Endothelial cell of umbilical vein (primary cell): ENCODE measurements at regions not wholly inside any gene's neighbourhood (a gene's known extent, or its start where the extent isn't known, plus 50 kb on each side); places are given as distances from the start of the nearest gene placed in this dataset.

Source experiments
- BruUV-seq: library from RNA; stranded (reverse); fragments of 400-500 nt; replicated peaks from 2 replicates; lab custom pipeline; 2021; lab: Mats Ljungman, UMichigan
- CTCF ChIA-PET: fragments of 300-600, 350-600 bp; sonication (Branson Sonifier 250); formaldehyde crosslinking; loops from one replicate; lab custom pipeline; 2021; ENCODE audit warnings: antibody characterized with exemption, inconsistent platforms; lab: Charles Lee
- POLR2A ChIA-PET: fragments of 300-600, 350-600 bp; sonication (Branson Sonifier 250); formaldehyde crosslinking; loops from one replicate; lab custom pipeline; 2021; ENCODE audit warnings: antibody characterized with exemption, inconsistent platforms; lab: Charles Lee
- DNase-seq: peaks from one replicate; pipeline ENCODE4 v3.0.0-alpha.2; 2011; ENCODE audit warnings: low read depth, low spot score
- FAIRE-seq: peaks from 2 replicates; lab custom pipeline; 2011; peaks lifted over from hg19 to GRCh38; lab: Jason Lieb, UNC
- H2AFZ ChIP-seq: 2 replicates; pipeline ENCODE4 v1.6.0; 2012; ENCODE audit warnings: low read depth, low read length, control low read depth, inconsistent platforms
- H3K27ac ChIP-seq: 2 replicates; pipeline ENCODE4 v1.5.1; 2011; ENCODE audit warnings: low read depth, mild to moderate bottlenecking, control low read depth, low read length, moderate library complexity; ENCODE audit not compliant: insufficient read depth
- H3K27me3 ChIP-seq, 2 experiments: 2 replicates each; pipeline versions ENCODE4 v1.6.0 to v1.6.1; 2011; ENCODE audit warnings: low read length in 2 of 2, mixed read lengths in 1 of 2; ENCODE audit not compliant: control insufficient read depth in 2 of 2, insufficient read depth in 2 of 2
- H3K36me3 ChIP-seq, 2 experiments: 2 replicates in 1 of 2; 3 replicates in 1 of 2; pipeline ENCODE4 v1.5.1; 2011; ENCODE audit warnings: low read length in 2 of 2, mild to moderate bottlenecking in 1 of 2, moderate library complexity in 1 of 2; ENCODE audit not compliant: control insufficient read depth in 2 of 2, insufficient read depth in 2 of 2; ENCODE audit errors: extremely low read depth in 1 of 2
- H3K4me1 ChIP-seq: 3 replicates; pipeline ENCODE4 v1.5.1; 2011; ENCODE audit warnings: mild to moderate bottlenecking, low read length; ENCODE audit not compliant: control insufficient read depth, insufficient read depth; ENCODE audit errors: extremely low read depth
- H3K4me2 ChIP-seq: 2 replicates; pipeline ENCODE4 v1.6.1; 2011; ENCODE audit warnings: low read length, control low read depth, mixed read lengths; ENCODE audit not compliant: insufficient read depth
- H3K4me3 ChIP-seq, 3 experiments: fragments of 200-600 bp in 1 of 3; sonication (generic), shearing (Covaris generic) in 1 of 3; replicated peaks in 1 of 3; 2 replicates each; pipeline ENCODE4 v1.5.1; 2011 to 2016; ENCODE audit warnings: control low read depth in 3 of 3, low read length in 3 of 3, mild to moderate bottlenecking in 2 of 3, inconsistent platforms in 1 of 3, low read depth in 1 of 3, moderate library complexity in 1 of 3; ENCODE audit not compliant: insufficient read depth in 1 of 3
- H3K79me2 ChIP-seq: 2 replicates; pipeline ENCODE4 v1.6.0; 2012; ENCODE audit warnings: low read length, inconsistent platforms; ENCODE audit not compliant: control insufficient read depth, insufficient read depth
- H3K9ac ChIP-seq: replicated peaks from 2 replicates; pipeline ENCODE3; 2011; ENCODE audit warnings: low read length, control low read depth; ENCODE audit not compliant: insufficient read depth; ENCODE audit errors: extremely low read depth
- H3K9me1 ChIP-seq: replicated peaks from 3 replicates; pipeline ENCODE4 v1.6.0; 2011; ENCODE audit warnings: mild to moderate bottlenecking, low read length; ENCODE audit not compliant: control insufficient read depth, insufficient read depth; ENCODE audit errors: extremely low read depth
- H3K9me3 ChIP-seq: replicated peaks from 2 replicates; pipeline ENCODE4 v1.5.1; 2012; ENCODE audit warnings: low read length, inconsistent platforms; ENCODE audit not compliant: control insufficient read depth, insufficient read depth
- H4K20me1 ChIP-seq: replicated peaks from 2 replicates; pipeline ENCODE3; 2011; ENCODE audit warnings: mild to moderate bottlenecking, low read length; ENCODE audit not compliant: control insufficient read depth, insufficient read depth; ENCODE audit errors: extremely low read depth
- CTCF ChIP-seq, 2 donors: IDR thresholded peaks; 1 replicate in 1 of 2; 2 replicates in 1 of 2; pipeline ENCODE4 v1.5.1; 2011; ENCODE audit warnings: low read length in 2 of 2, mild to moderate bottlenecking in 2 of 2, moderate library complexity in 2 of 2, control low read depth in 1 of 2, inconsistent platforms in 1 of 2, low read depth in 1 of 2; ENCODE audit not compliant: insufficient read depth in 1 of 2; ENCODE audit errors: extremely low read depth in 1 of 2
- EZH2 ChIP-seq: IDR thresholded peaks from 2 replicates; pipeline ENCODE4 v1.6.1; 2012; ENCODE audit warnings: borderline replicate concordance, low read depth, mild to moderate bottlenecking, moderate library complexity, low read length, inconsistent platforms; ENCODE audit not compliant: severe bottlenecking
- FOS ChIP-seq: IDR thresholded peaks from 2 replicates; pipeline ENCODE4 v1.6.1; 2011; ENCODE audit warnings: mild to moderate bottlenecking, low read length, moderate library complexity, borderline replicate concordance; ENCODE audit not compliant: insufficient read depth
- GATA2 ChIP-seq: IDR thresholded peaks from 2 replicates; pipeline ENCODE4 v1.7.0; 2011; ENCODE audit warnings: low read depth, mild to moderate bottlenecking, moderate library complexity, mixed read lengths, low read length; ENCODE audit not compliant: insufficient read length, insufficient read depth
- JUN ChIP-seq: IDR thresholded peaks from 2 replicates; pipeline ENCODE4 v1.6.1; 2011; ENCODE audit warnings: borderline replicate concordance, low read depth; ENCODE audit not compliant: insufficient read length, insufficient read depth
- MAX ChIP-seq: IDR thresholded peaks from 2 replicates; pipeline ENCODE4 v1.6.1; 2011; ENCODE audit not compliant: insufficient read depth, insufficient read length
- MYC ChIP-seq: IDR thresholded peaks from one replicate; pipeline ENCODE4 v1.6.1; 2011; ENCODE audit warnings: mild to moderate bottlenecking, low read depth, low read length
- POLR2A ChIP-seq: IDR thresholded peaks from 2 replicates; pipeline ENCODE4 v1.6.1; 2012; ENCODE audit warnings: low read depth, mild to moderate bottlenecking, control low read depth, low read length
- POLR2AphosphoS5 ChIP-seq: IDR thresholded peaks from 2 replicates; pipeline ENCODE4 v1.6.1; 2012; ENCODE audit warnings: low read depth, mild to moderate bottlenecking, control low read depth, low read length, moderate library complexity; ENCODE audit not compliant: insufficient read depth
- dilution Hi-C: fragments of 300-500 bp; cut with MboI; formaldehyde crosslinking; loops from one replicate; pipeline ENCODE4 v1.15.0; 2019; ENCODE audit warnings: low sequenced_read_pairs; ENCODE audit not compliant: extremely low pct_ligation_motif_present
- intact Hi-C: fragments of 100-400 bp; cut with micrococcal nuclease; formaldehyde crosslinking; loops from one replicate; pipeline ENCODE4 v1.10.0; 2022

GRCh38 chr7:126185959-126186580, 1066.7 kb downstream of the GRM8 start:
- no peaks in the 10 kb centered on the region for H3K27me3 ChIP-seq
- dilution Hi-C loops: no loop called here
- DNase-seq: no peak
- H3K9ac ChIP-seq: no peak overlapping the region
- peaks cover 2% of the 10 kb centered on the region for H3K9me3 ChIP-seq
- H3K27ac ChIP-seq: no peak overlapping the region
- no peaks in the 10 kb centered on the region for H3K4me1 ChIP-seq
- H3K4me3 ChIP-seq: no peak overlapping the region
- H4K20me1 ChIP-seq: no peaks in the 10 kb centered on the region
- ChIA-PET POLR2A (no interaction called here), CTCF (no interaction called here)
- no peaks in the 10 kb centered on the region for H3K79me2 ChIP-seq
- intact Hi-C loops: no loop called here
- H2AFZ ChIP-seq: no peak overlapping the region
- no peaks in the 10 kb centered on the region for H3K9me1 ChIP-seq
- no peaks in the 10 kb centered on the region for H3K36me3 ChIP-seq
- no TSS peak for BruUV-seq
- H3K4me2 ChIP-seq: no peak overlapping the region
- TF ChIP-seq CTCF (IDR thresholded peaks at IDR 0.05; ENCODE audit: extremely low read depth in 1 of 2, insufficient read depth in 1 of 2, low read depth in 1 of 2, low read length in 2 of 2) (no peak), JUN (no peak), MYC (no peak), GATA2 (no peak), POLR2AphosphoS5 (no peak), FOS (no peak), POLR2A (no peak), MAX (no peak), EZH2 (no peak)
- no peak for FAIRE-seq
